ENCODE measurements at regions not wholly inside any gene's neighbourhood (a gene's known extent, or its start where the extent isn't known, plus 50 kb on each side); places are given as distances from the start of the nearest gene placed in this dataset.

DNA sequence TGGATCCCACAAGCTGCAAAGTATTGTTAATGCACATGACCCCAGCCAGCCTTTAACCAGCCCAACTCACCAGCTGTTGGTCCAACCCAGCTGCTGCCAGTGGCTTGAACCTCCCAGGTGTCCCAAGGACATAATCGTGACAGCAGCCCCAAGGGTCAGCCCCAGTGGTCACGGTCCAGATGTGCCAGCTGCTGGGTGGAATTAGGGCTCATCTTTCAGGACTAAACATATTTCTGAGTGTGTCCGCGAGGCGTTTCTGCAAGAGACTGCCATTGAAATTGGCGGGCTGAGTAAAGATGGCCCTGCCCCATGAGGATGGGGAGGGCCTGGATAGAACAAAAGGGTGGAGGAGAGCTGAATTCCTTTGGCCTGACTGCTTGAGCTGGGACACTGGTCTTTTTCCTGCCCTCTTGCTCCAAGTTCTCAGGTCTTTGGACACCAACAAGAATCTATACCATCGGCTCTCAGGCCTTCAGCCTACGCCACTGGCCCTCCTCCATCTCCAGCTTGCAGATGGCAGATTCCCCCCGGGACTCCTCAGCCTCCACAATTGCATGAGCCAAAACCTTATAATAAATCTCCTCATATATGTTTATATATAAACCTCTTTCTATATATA, 240.2 kb downstream of the MN1 start:
- no peak for DNase-seq

DNA sequence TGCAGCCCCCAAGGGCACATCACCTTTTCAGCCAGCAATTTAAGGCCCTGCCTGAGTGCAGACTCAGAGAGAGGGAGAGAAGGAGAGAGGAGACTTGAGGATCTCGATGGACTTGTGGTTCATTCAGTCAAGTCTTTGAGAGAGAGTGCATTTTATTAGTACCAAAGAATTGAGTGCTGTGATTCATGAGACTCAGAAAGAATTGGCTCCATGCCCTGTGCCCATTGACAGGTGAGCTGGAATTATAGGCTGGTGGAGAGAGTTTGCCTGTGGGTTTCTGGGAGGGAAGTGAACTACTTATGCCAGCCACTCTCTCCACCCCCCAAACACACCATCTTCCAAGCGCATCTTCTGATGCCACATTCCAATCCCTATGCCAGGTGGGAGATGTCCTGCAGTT, 236.8 kb downstream of the MN1 start:
- no peak for DNase-seq

DNA sequence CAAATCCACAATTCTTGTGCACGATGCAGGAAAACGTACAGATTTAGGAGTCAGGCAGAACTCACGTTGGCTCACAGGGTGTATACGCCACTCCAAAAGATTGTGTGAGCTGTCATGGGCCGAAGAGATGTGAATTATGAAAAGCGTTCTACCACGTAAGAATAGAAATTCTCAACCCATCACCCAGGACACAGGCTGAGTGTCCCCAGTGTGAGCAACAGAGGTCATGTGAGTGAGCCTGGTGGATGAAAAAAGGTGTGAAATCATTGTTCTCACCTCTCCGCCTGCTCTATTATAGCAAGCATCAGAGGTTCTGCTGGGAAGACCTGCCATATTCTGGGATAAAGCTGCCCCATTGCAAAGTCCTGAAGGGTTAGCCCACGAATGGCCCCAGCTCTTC, 235.0 kb downstream of the MN1 start:
- DNase-seq, result no peak

GRCh38 chr22:27568265-27568664, 233.3 kb downstream of the MN1 start:
- DNase-seq, result no peak

GRCh38 chr22:27571463-27572277, 229.9 kb downstream of the MN1 start:
- DNase-seq, result no peak

DNA sequence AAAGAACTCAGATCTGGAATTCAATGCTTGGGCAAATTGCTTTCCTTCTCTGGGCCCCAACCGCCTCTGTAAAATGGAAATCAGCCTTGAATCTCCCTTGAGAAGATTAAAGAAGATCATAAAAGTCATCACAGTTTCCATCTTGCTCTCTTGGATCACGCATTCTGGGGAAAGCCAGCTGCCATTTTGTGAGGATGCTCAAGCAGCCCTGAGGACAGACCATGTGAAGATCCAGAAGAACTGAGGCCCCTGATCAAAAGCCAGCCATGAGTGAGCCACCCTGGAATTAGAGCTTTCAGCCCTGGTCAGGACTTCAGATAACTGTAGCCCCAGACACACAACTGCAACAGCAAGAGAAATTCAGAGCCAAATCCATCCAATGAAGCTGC, 229.3 kb downstream of the MN1 start:
- DNase-seq, result no peak

DNA sequence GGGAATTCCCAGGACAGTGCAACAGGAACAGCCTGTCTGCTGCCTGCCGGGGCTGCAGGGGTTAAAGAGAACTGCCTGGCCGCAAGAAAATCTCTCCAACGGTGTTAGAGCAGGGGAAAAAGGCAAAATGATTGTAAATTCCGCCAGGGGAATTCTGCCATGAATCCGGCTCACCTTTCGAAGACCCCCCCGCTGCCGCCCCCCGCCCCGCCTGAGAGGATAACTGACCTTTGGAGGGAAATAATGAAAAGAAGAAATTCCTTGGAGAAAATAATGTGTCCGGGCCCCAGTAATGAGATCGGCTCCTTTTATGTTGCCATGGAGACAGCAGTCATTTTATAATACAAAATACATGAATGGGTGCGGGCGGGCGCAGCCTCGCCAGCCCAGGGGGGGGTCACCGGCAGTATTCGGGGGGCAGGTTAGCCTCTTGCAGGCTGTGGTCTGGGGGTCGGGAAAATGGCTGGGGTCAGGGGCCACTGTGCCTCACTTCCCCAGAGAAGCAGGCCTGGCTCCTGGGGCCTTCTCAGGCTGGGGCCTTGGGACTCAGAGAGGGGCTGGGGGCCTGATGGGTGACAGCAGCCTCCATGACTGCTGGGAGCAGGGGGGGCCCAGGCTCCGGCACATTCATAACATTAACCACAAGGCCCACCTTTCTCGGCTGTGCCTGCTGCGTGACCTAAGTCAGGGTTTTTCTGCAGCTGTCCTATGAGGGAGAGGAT, 228.1 kb downstream of the MN1 start:
- no peak for DNase-seq

- no peak for DNase-seq
Observed at GRCh38 chr22:27574002-27574366, 227.6 kb downstream of the MN1 start.

GRCh38 chr22:27574651-27575050, 226.9 kb downstream of the MN1 start:
- no peak for DNase-seq

- DNase-seq, result no peak
Observed at GRCh38 chr22:27575348-27575747, 226.2 kb downstream of the MN1 start.

GRCh38 chr22:27576413-27576812, 225.1 kb downstream of the MN1 start:
- no peak for DNase-seq

DNA sequence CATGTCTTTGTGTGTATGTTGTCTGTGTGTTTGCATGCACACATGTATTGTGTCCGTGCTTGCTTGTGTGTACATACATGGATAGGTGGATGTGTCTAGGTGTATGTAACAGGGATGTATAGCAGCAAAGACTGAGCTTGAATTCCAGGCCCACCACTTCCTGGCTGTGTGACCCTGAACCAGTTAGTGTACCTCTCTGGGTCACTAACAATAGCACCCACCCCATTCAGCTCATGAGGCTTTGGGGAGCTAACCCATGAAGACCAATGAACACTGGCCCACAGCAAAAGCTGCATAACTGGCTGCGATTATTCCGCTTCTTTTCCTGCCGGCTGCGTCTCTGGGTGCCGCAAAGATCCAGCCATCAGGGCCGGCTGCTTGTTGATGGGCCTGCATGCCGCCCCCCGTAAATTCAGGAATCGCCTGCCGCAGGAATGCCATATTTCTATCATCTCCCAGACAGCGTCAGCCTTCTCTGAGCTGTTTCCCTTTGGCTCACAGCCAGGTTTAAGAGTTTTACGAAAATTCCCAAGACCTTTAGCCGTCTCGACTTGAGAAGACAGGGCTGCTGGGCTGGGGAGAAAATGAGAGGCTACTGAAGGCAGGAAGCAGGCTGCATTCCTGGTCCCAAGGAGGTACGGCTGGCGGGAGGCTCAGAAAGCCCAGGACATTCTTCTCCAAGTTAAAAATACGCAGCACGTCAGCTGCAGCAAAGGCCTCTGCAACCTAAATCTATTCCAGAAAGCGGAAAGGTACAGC, 224.6 kb downstream of the MN1 start:
- no peak for DNase-seq

GRCh38 chr22:27577574-27577969, 224.0 kb downstream of the MN1 start:
- no peak for DNase-seq

- no peak for DNase-seq
Observed at GRCh38 chr22:27578937-27579617, 222.5 kb downstream of the MN1 start.

DNA sequence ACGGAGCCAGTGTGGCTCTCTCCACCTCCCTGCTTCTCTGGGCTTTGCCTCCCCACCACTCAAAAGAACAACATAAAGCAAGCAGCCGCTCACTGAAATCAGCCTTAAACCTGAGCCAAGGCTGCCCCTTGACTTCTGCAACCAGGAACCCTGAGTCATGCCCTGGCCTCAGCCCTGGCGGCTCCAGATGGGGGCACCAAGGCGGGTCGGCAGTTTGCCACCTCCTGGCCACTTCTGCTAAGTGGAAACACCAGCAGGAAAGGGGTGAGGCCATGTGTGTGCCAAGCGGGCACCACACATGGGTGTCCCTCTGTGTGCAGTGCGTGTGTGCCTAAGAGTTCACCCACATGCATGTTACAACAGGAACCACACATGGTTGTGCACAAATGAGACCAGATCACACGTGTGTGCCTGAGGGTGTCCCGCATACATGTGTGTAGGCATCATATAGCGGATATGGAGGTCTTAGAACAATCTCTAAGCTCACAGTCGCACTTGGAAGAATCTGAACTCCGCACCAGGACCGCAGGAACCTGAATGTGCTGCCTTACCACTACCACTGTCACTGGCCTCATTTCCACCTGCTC, 221.2 kb downstream of the MN1 start:
- no peak for DNase-seq

GRCh38 chr22:27581236-27581635, 220.3 kb downstream of the MN1 start:
- DNase-seq, result no peak

DNA sequence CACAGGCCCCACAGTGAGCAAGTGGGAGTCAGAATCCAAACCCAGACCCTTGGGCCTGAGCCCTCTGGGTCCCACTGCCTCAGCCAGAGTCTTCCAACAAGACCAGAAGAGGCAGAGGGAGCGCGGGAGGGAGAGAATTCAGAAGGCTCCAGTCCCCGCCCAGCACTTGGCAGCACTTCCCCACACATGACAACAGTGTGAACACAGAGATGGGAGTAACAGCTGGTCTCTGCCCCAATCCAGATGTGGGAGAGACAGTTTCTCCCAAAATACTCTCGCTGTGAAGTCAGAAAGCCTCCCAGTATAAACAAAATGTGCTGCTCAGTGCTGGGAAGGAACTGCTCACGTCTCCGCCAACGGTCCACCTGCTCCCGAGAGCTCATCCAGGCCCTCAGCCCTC, 219.9 kb downstream of the MN1 start:
- no peak for DNase-seq

- DNase-seq, result no peak
Observed at GRCh38 chr22:27583856-27584255, 217.7 kb downstream of the MN1 start.

DNA sequence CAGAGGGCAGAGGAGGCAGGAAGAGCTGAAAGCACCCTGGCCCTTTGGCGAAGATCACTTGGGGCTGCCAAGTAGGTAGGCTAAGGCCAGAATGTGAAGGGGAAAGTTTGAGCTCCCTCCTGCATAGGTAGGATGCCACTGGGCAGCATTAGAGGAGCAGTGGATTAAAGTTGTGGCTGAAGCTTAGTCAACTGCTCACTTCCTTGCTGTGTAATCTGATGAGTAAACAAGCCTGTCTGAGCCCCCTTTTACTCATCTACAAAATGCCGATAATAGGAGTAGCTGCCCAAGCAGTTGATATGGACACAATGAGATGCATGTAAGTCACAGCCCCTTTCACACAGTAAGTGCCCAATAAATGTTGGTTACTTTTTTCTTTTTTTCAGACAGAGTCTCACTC, 216.4 kb downstream of the MN1 start:
- DNase-seq, result no peak

GRCh38 chr22:27588268-27588667, 213.3 kb downstream of the MN1 start:
- DNase-seq, result no peak

GRCh38 chr22:27588915-27589314, 212.6 kb downstream of the MN1 start:
- DNase-seq, result no peak

GRCh38 chr22:27591060-27591459, 210.5 kb downstream of the MN1 start:
- DNase-seq, result no peak

Measured in activated CD4-positive, alpha-beta T cell treated with anti-CD3 and anti-CD28 coated beads for 4 hours (primary cell).